H1 (cell line): ENCODE measurements at regions not wholly inside any gene's neighbourhood (a gene's known extent, or its start where the extent isn't known, plus 50 kb on each side); places are given as distances from the start of the nearest gene placed in this dataset.
A peak's percentile ranks its signal among the peaks of the same experiment; 100 is the strongest.

Source experiments
- CTCF ChIA-PET: fragments of 300-600 bp; sonication (Branson Sonifier 250); formaldehyde crosslinking; loops from one replicate; lab custom pipeline; 2021; ENCODE audit not compliant: partially characterized antibody; lab: Charles Lee
- POLR2A ChIA-PET: fragments of 300-600 bp; sonication (Branson Sonifier 250); formaldehyde crosslinking; loops from one replicate; lab custom pipeline; 2021; ENCODE audit warnings: inconsistent platforms; ENCODE audit not compliant: partially characterized antibody; lab: Charles Lee
- DNase-seq, 2 experiments: peaks; one replicate each; pipeline versions ENCODE4 v3.0.0 to v3.0.0-alpha.2; 2010 to 2022; ENCODE audit warnings: low spot score in 2 of 2, low read depth in 1 of 2, mixed read lengths in 1 of 2
- FAIRE-seq: peaks from 2 replicates; lab custom pipeline; 2011; peaks lifted over from hg19 to GRCh38; lab: Jason Lieb, UNC
- H2AFZ ChIP-seq: 2 replicates; pipeline ENCODE4 v1.8.1; 2012; ENCODE audit warnings: low read length, inconsistent platforms
- H2AK5ac ChIP-seq: 2 replicates; pipeline ENCODE4 v1.6.1; 2013; ENCODE audit warnings: low read depth, low read length
- H2BK120ac ChIP-seq: replicated peaks from 2 replicates; pipeline ENCODE3; 2013; ENCODE audit warnings: low read depth, low read length, inconsistent platforms
- H2BK12ac ChIP-seq: 2 replicates; pipeline ENCODE4 v1.6.1; 2013; ENCODE audit warnings: low read depth, low read length
- H2BK15ac ChIP-seq: 2 replicates; pipeline ENCODE4 v1.6.1; 2013; ENCODE audit warnings: low read length
- H2BK20ac ChIP-seq: 2 replicates; pipeline ENCODE4 v1.6.1; 2013; ENCODE audit warnings: low read length
- H2BK5ac ChIP-seq: 2 replicates; pipeline ENCODE4 v1.6.1; 2013; ENCODE audit warnings: low read depth, low read length
- H3K14ac ChIP-seq: 2 replicates; pipeline ENCODE4 v1.6.1; 2013; ENCODE audit warnings: inconsistent platforms; ENCODE audit not compliant: insufficient read length
- H3K18ac ChIP-seq: 2 replicates; pipeline ENCODE4 v1.6.1; 2013; ENCODE audit warnings: low read length; ENCODE audit errors: extremely low read depth
- H3K23ac ChIP-seq: 2 replicates; pipeline ENCODE4 v1.6.1; 2013; ENCODE audit warnings: inconsistent platforms; ENCODE audit not compliant: insufficient read length
- H3K23me2 ChIP-seq: 2 replicates; pipeline ENCODE4 v1.6.1; 2013; ENCODE audit warnings: low read depth, low read length
- H3K27ac ChIP-seq: 2 replicates; pipeline ENCODE4 v1.6.1; 2011; ENCODE audit warnings: low read depth, low read length, inconsistent platforms
- H3K27me3 ChIP-seq, 4 experiments: replicated peaks in 1 of 4; 1 replicate in 1 of 4; 2 replicates in 3 of 4; pipeline versions ENCODE4 v1.6.1 to v1.8.1; 2011 to 2013; ENCODE audit warnings: low read length in 3 of 4, mild to moderate bottlenecking in 3 of 4, inconsistent platforms in 2 of 4, mixed read lengths in 2 of 4, moderate library complexity in 1 of 4; ENCODE audit not compliant: control insufficient read depth in 3 of 4, insufficient read depth in 3 of 4; ENCODE audit errors: extremely low read depth in 1 of 4
- H3K36me3 ChIP-seq, 4 experiments: 2 replicates each; pipeline versions ENCODE4 v1.6.1 to v1.8.1; 2011 to 2013; ENCODE audit warnings: mild to moderate bottlenecking in 4 of 4, low read length in 3 of 4, moderate library complexity in 2 of 4, control low read depth in 1 of 4, inconsistent platforms in 1 of 4; ENCODE audit not compliant: insufficient read depth in 4 of 4, control insufficient read depth in 2 of 4
- H3K4ac ChIP-seq: replicated peaks from 2 replicates; pipeline ENCODE3; 2013; ENCODE audit warnings: low read length, low read depth, mixed read lengths, inconsistent platforms; ENCODE audit not compliant: insufficient read length
- H3K4me1 ChIP-seq, 4 experiments: replicated peaks in 1 of 4; 1 replicate in 1 of 4; 2 replicates in 3 of 4; pipeline versions ENCODE4 v1.6.1 to v1.8.1; 2011 to 2013; ENCODE audit warnings: low read length in 3 of 4, inconsistent platforms in 2 of 4, mixed read lengths in 1 of 4; ENCODE audit not compliant: insufficient read depth in 4 of 4, control insufficient read depth in 3 of 4
- H3K4me2 ChIP-seq, 2 experiments: 2 replicates each; pipeline versions ENCODE4 v1.6.1 to v1.8.1; 2011 to 2013; ENCODE audit warnings: low read depth in 2 of 2, low read length in 2 of 2, control low read depth in 1 of 2, inconsistent platforms in 1 of 2, mild to moderate bottlenecking in 1 of 2; ENCODE audit not compliant: insufficient read depth in 1 of 2
- H3K4me3 ChIP-seq, 4 experiments: fragments of 200-600, 300-600 bp in 1 of 4; sonication (generic), shearing (Covaris generic), sonication (Bioruptor Twin) in 1 of 4; 2 replicates each; pipeline versions ENCODE4 v1.5.1 to v1.8.1; 2011 to 2016; ENCODE audit warnings: low read length in 4 of 4, low read depth in 3 of 4, control low read depth in 2 of 4, inconsistent platforms in 2 of 4, mild to moderate bottlenecking in 2 of 4, mixed read lengths in 1 of 4, moderate library complexity in 1 of 4; ENCODE audit not compliant: insufficient read depth in 2 of 4; ENCODE audit errors: extremely low read depth in 1 of 4
- H3K56ac ChIP-seq: replicated peaks from 2 replicates; pipeline ENCODE3; 2013; ENCODE audit warnings: low read depth, mild to moderate bottlenecking, mixed read lengths, low read length, inconsistent platforms; ENCODE audit not compliant: insufficient read length
- H3K79me1 ChIP-seq: 2 replicates; pipeline ENCODE4 v1.6.1; 2013; ENCODE audit warnings: low read depth, low read length, control low read depth
- H3K79me2 ChIP-seq, 2 experiments: 2 replicates each; pipeline versions ENCODE4 v1.6.1 to v1.8.1; 2012 to 2013; ENCODE audit warnings: low read length in 2 of 2, mild to moderate bottlenecking in 2 of 2, inconsistent platforms in 1 of 2; ENCODE audit not compliant: insufficient read depth in 2 of 2, control insufficient read depth in 1 of 2
- H3K9ac ChIP-seq, 4 experiments: replicated peaks in 1 of 4; 1 replicate in 1 of 4; 2 replicates in 3 of 4; pipeline versions ENCODE4 v1.6.1 to v1.8.1; 2011 to 2013; ENCODE audit warnings: low read depth in 3 of 4, low read length in 3 of 4, control low read depth in 2 of 4, mild to moderate bottlenecking in 2 of 4, moderate library complexity in 2 of 4, inconsistent platforms in 1 of 4; ENCODE audit errors: extremely low read depth in 1 of 4
- H3K9me3 ChIP-seq, 2 experiments: 2 replicates each; pipeline versions ENCODE4 v1.6.1 to v1.8.1; 2012 to 2013; ENCODE audit warnings: mild to moderate bottlenecking in 2 of 2, moderate library complexity in 2 of 2, control low read depth in 1 of 2, inconsistent platforms in 1 of 2, low read depth in 1 of 2, low read length in 1 of 2, mixed read lengths in 1 of 2; ENCODE audit not compliant: insufficient read depth in 2 of 2
- H4K20me1 ChIP-seq, 2 experiments: replicated peaks in 1 of 2; 2 replicates each; pipeline versions ENCODE3 to v1.8.1; 2011 to 2013; ENCODE audit warnings: inconsistent platforms in 2 of 2, low read length in 2 of 2, mild to moderate bottlenecking in 1 of 2; ENCODE audit not compliant: insufficient read depth in 2 of 2, control insufficient read depth in 1 of 2
- H4K5ac ChIP-seq: 2 replicates; pipeline ENCODE4 v1.6.1; 2013; ENCODE audit warnings: low read length, low read depth, mixed read lengths, inconsistent platforms; ENCODE audit not compliant: insufficient read length
- H4K8ac ChIP-seq: 2 replicates; pipeline ENCODE4 v1.8.0; 2013; ENCODE audit warnings: mild to moderate bottlenecking, moderate library complexity, low read length, inconsistent platforms; ENCODE audit not compliant: insufficient read depth; ENCODE audit errors: extremely low read depth
- H4K91ac ChIP-seq: replicated peaks from 2 replicates; pipeline ENCODE3; 2013; ENCODE audit warnings: low read length, mixed read lengths, inconsistent platforms; ENCODE audit not compliant: insufficient read length
- BCL11A ChIP-seq, 2 experiments: IDR thresholded peaks; one replicate each; pipeline ENCODE4 v1.6.1; 2011; ENCODE audit warnings: low read depth in 2 of 2, low read length in 2 of 2, mild to moderate bottlenecking in 2 of 2
- CEBPB ChIP-seq: IDR thresholded peaks from 2 replicates; pipeline ENCODE4 v1.6.1; 2012; ENCODE audit warnings: low read depth, low read length
- GTF2F1 ChIP-seq: IDR thresholded peaks from 2 replicates; pipeline ENCODE4 v1.6.1; 2012; ENCODE audit warnings: low read depth, low read length, improper control_type of control experiment, borderline replicate concordance
- KDM5A ChIP-seq: fragments of 200-600 bp; IDR thresholded peaks from 2 replicates; pipeline ENCODE4 v1.7.1; 2012; ENCODE audit warnings: mild to moderate bottlenecking, low read length, inconsistent platforms, mixed read lengths
- MAFK ChIP-seq: IDR thresholded peaks from 2 replicates; pipeline ENCODE4 v1.6.1; 2012; ENCODE audit warnings: low read depth, mild to moderate bottlenecking, improper control_type of control experiment, low read length
- NRF1 ChIP-seq: IDR thresholded peaks from 2 replicates; pipeline ENCODE4 v1.6.1; 2011; ENCODE audit warnings: mild to moderate bottlenecking, low read depth, low read length, improper control_type of control experiment
- YY1 ChIP-seq: IDR thresholded peaks from 2 replicates; pipeline ENCODE4 v1.6.1; 2011; ENCODE audit warnings: low read depth, mild to moderate bottlenecking, low read length
- WGBS, 2 experiments: shearing (Covaris generic) in 1 of 2; methylation state at CpG; one replicate each; pipeline versions ENCODE4 v1.1.6 to v1.1.7; 2013 to 2015; ENCODE audit warnings: low lambda C conversion rate in 2 of 2, mixed read lengths in 2 of 2, inconsistent platforms in 1 of 2, low coverage in 1 of 2, missing lambda C conversion rate in 1 of 2; ENCODE audit not compliant: insufficient replicate concordance in 2 of 2, insufficient coverage in 1 of 2, insufficient read length in 1 of 2; ENCODE audit errors: extremely low coverage in 1 of 2, missing lambda C conversion rate in 1 of 2; 5-methylcytosine and 5-hydroxymethylcytosine counted together

- Histone ChIP-seq H3K14ac (no peak overlapping the region), H3K4ac (no peak overlapping the region), H3K56ac (no peak overlapping the region), H3K23me2 (peaks cover 6% of the 10 kb centered on the region), H3K4me2 (peak overlapping the region in 1 of 2 experiments; percentile 55; a peak in 1 of 4 replicates), H3K9ac (no peak overlapping the region), H2BK12ac (peak overlapping the region; percentile 89)
- no peak for FAIRE-seq
- TF ChIP-seq KDM5A (no peak), MAFK (no peak), BCL11A (IDR thresholded peaks at IDR 0.05; ENCODE audit: low read depth in 2 of 2, low read length in 2 of 2) (no peak), CEBPB (no peak), GTF2F1 (no peak), YY1 (no peak), NRF1 (no peak)
- TF ChIP-seq, all 59 proteins: peak for 0
- ChIA-PET CTCF (interaction anchor here (0.8 to 1.3 kb wide), 3 partner anchors 21 to 40 kb away, joined by 3 read pairs; no protein-coding TSS in a partner anchor), POLR2A (interaction anchor here (0.6 to 1.7 kb wide), 4 partner anchors 8 to 41 kb away, joined by 3 to 6 read pairs (median 4); no protein-coding TSS in a partner anchor)
- Histone ChIP-seq H3K27ac (no peak overlapping the region), H3K36me3 (no peaks in the 10 kb centered on the region), H2BK15ac (peak overlapping the region; percentile 47; the same call in 1 of the 2 replicates), H3K18ac (peak overlapping the region; percentile 13; the same call in 1 of the 2 replicates), H3K23ac (no peak overlapping the region), H4K91ac (no peak overlapping the region), H3K79me2 (no peaks in the 10 kb centered on the region), H2BK5ac (peak overlapping the region; percentile 55; the same call in 1 of the 2 replicates), H2AK5ac (no peak overlapping the region), H2AFZ (no peak overlapping the region), H3K4me3 (no peak overlapping the region), H4K5ac (no peak overlapping the region), H3K79me1 (no peaks in the 10 kb centered on the region), H2BK120ac (peak overlapping the region; percentile 41), H3K4me1 (peaks cover 9 to 30% (median 28%) of the 10 kb centered on the region in 4 experiments), H3K27me3 (peaks cover 0 to 10% (median 5%) of the 10 kb centered on the region in 4 experiments; a peak in 6 of 7 replicates), H2BK20ac (peak overlapping the region; percentile 82; the same call in 1 of the 2 replicates), H4K8ac (no peak overlapping the region; the same call in 1 of the 2 replicates), H3K9me3 (no peaks in the 10 kb centered on the region), H4K20me1 (no peaks in the 10 kb centered on the region)
- DNase-seq: no peak
- WGBS, 2 experiments: 89% methylated on average over 5 of the region's 5 CpGs; no CpG with 5 or more reads in 1 of the 2 experiments
Observed at GRCh38 chr4:27089186-27089585, 228.5 kb downstream of the STIM2 start.
